Posterior vena cava (tissue), 2 donors: ENCODE measurements at regions not wholly inside any gene's neighbourhood (a gene's known extent, or its start where the extent isn't known, plus 50 kb on each side); places are given as distances from the start of the nearest gene placed in this dataset.
A peak's percentile ranks its signal among the peaks of the same experiment; 100 is the strongest.
"Not testable (repeated sequence)": the region's sequence is repeated elsewhere in the genome, so short reads cannot be mapped to it uniquely, and the experiment has no call there.

ENCODE experiments used
- DNase-seq: peaks from one replicate; pipeline ENCODE4 v3.0.0-alpha.2; 2020; ENCODE audit warnings: low spot score
- intact Hi-C, 2 donors: fragments of 100-400 bp; cut with DNase I; formaldehyde crosslinking; loops; one replicate each; pipeline versions ENCODE4 v1.14.1 to v1.14.2; 2022 to 2023
- donor health status: DM: yes; HTN: yes; CAD: no.
- donor health status: DM: yes; HTN: yes; CAD: no.

GRCh38 chr12:46491548-46491947 is 119.0 kb upstream of the SLC38A2 start:
- no peak for DNase-seq

GRCh38 chr12:46490635-46491034 is 118.1 kb upstream of the SLC38A2 start:
- intact Hi-C loops: loop anchor here in 1 of 2 donors (5.0 kb wide), 1 partner anchor 408 kb away; no protein-coding TSS in a partner anchor
- no peak for DNase-seq

More at GRCh38 chr12:46491548-46491947, 119.0 kb upstream of the SLC38A2 start:
- intact Hi-C loops: loop anchor here in 1 of 2 donors (5.0 kb wide), 1 partner anchor 409 kb away; no protein-coding TSS in a partner anchor

- no peak for DNase-seq
- intact Hi-C loops: loop anchor here in 1 of 2 donors (5.0 kb wide), 1 partner anchor 408 kb away; no protein-coding TSS in a partner anchor
These were observed 117.4 kb upstream of the SLC38A2 start for GRCh38 chr12:46489951-46490388.

GRCh38 chr12:46487567-46488131 is 115.1 kb upstream of the SLC38A2 start:
- intact Hi-C loops: no loop called here
- no peak for DNase-seq

- no peak for DNase-seq
- intact Hi-C loops: no loop called here
These were observed 114.0 kb upstream of the SLC38A2 start for GRCh38 chr12:46486588-46486987.

- DNase-seq: no peak
These were observed 113.3 kb upstream of the SLC38A2 start for GRCh38 chr12:46485853-46486252.

GRCh38 chr12:46484396-46485061 is 112.0 kb upstream of the SLC38A2 start:
- DNase-seq: no peak
- intact Hi-C loops: no loop called here

More at GRCh38 chr12:46485853-46486252, 113.3 kb upstream of the SLC38A2 start:
- intact Hi-C loops: no loop called here

GRCh38 chr12:46483572-46484395 is 111.2 kb upstream of the SLC38A2 start:
- intact Hi-C loops: loop anchor here in 1 of 2 donors (2.0 kb wide), 1 partner anchor 31 kb away; no protein-coding TSS in a partner anchor
- no peak for DNase-seq

- intact Hi-C loops: no loop called here
- DNase-seq: no peak
These were observed 108.2 kb upstream of the SLC38A2 start for GRCh38 chr12:46480724-46481123.

GRCh38 chr12:46480316-46480715 is 107.7 kb upstream of the SLC38A2 start:
- intact Hi-C loops: no loop called here
- no peak for DNase-seq

GRCh38 chr12:46478123-46478522 is 105.5 kb upstream of the SLC38A2 start:
- intact Hi-C loops: no loop called here

GRCh38 chr12:46477541-46477940 is 105.0 kb upstream of the SLC38A2 start:
- intact Hi-C loops: no loop called here
- DNase-seq: no peak

More at GRCh38 chr12:46478123-46478522, 105.5 kb upstream of the SLC38A2 start:
- no peak for DNase-seq

- intact Hi-C loops: no loop called here
- DNase-seq: no peak
These were observed 103.5 kb upstream of the SLC38A2 start for GRCh38 chr12:46475972-46476645.

GRCh38 chr12:46474385-46474784 is 101.8 kb upstream of the SLC38A2 start:
- intact Hi-C loops, DNase-seq: not testable (repeated sequence)

GRCh38 chr12:46473634-46474329 is 101.2 kb upstream of the SLC38A2 start:
- intact Hi-C loops: no loop called here
- peak; percentile 87 for DNase-seq

GRCh38 chr12:46472893-46473633 is 100.5 kb upstream of the SLC38A2 start:
- intact Hi-C loops: no loop called here
- no peak for DNase-seq

- DNase-seq: no peak
- intact Hi-C loops: no loop called here
These were observed 99.7 kb upstream of the SLC38A2 start for GRCh38 chr12:46472144-46472705.

GRCh38 chr12:46471404-46471803 is 98.8 kb upstream of the SLC38A2 start:
- intact Hi-C loops: no loop called here

More at GRCh38 chr12:46471404-46471803, 98.8 kb upstream of the SLC38A2 start:
- DNase-seq: no peak
